ENCODE measurements at regions not wholly inside any gene's neighbourhood (a gene's known extent, or its start where the extent isn't known, plus 50 kb on each side); places are given as distances from the start of the nearest gene placed in this dataset.

- peaks cover 28% of the 10 kb centered on the region for H3K4me1 Mint-ChIP-seq
- H3K9me3 Mint-ChIP-seq: peaks cover 20% of the 10 kb centered on the region
- H3K27me3 Mint-ChIP-seq (ENCODE audit: low read depth, poor library complexity): peaks cover 32% of the 10 kb centered on the region
- TF ChIP-seq CTCF (IDR thresholded peaks at IDR 0.05): no peak
- H3K36me3 Mint-ChIP-seq (ENCODE audit: low read depth): no peaks in the 10 kb centered on the region
- H3K27ac Mint-ChIP-seq: no peak overlapping the region
- no peak overlapping the region for H3K4me3 Mint-ChIP-seq
- DNase-seq: no peak
These were observed 69.1 kb downstream of the METRNL start for GRCh38 chr17:83148317-83149028.

- H3K4me1 Mint-ChIP-seq: peaks cover 29% of the 10 kb centered on the region
- no peaks in the 10 kb centered on the region for H3K36me3 Mint-ChIP-seq (ENCODE audit: low read depth)
- peaks cover 16% of the 10 kb centered on the region for H3K9me3 Mint-ChIP-seq
- TF ChIP-seq CTCF (IDR thresholded peaks at IDR 0.05): no peak
- DNase-seq: no peak
- no peak overlapping the region for H3K27ac Mint-ChIP-seq
- no peak overlapping the region for H3K4me3 Mint-ChIP-seq
- peaks cover 28% of the 10 kb centered on the region for H3K27me3 Mint-ChIP-seq (ENCODE audit: low read depth, poor library complexity)
These were observed 69.8 kb downstream of the METRNL start for GRCh38 chr17:83149029-83149725.

- no peak for TF ChIP-seq CTCF (IDR thresholded peaks at IDR 0.05)
- no peak for DNase-seq
- Mint-ChIP-seq H3K4me1 (peaks cover 34% of the 10 kb centered on the region), H3K27ac (no peak overlapping the region), H3K36me3 (ENCODE audit: low read depth) (no peaks in the 10 kb centered on the region), H3K9me3 (peaks cover 14% of the 10 kb centered on the region), H3K27me3 (ENCODE audit: low read depth, poor library complexity) (peaks cover 24% of the 10 kb centered on the region), H3K4me3 (no peak overlapping the region)
These were observed 70.4 kb downstream of the METRNL start for GRCh38 chr17:83149761-83150251.

GRCh38 chr17:83150369-83151055 is 71.1 kb downstream of the METRNL start:
- no peaks in the 10 kb centered on the region for H3K36me3 Mint-ChIP-seq (ENCODE audit: low read depth)
- peaks cover 39% of the 10 kb centered on the region for H3K4me1 Mint-ChIP-seq
- no peak for TF ChIP-seq CTCF (IDR thresholded peaks at IDR 0.05)
- H3K9me3 Mint-ChIP-seq: peaks cover 9% of the 10 kb centered on the region
- no peak overlapping the region for H3K4me3 Mint-ChIP-seq
- H3K27ac Mint-ChIP-seq: no peak overlapping the region
- peaks cover 23% of the 10 kb centered on the region for H3K27me3 Mint-ChIP-seq (ENCODE audit: low read depth, poor library complexity)
- DNase-seq: no peak

- H3K4me1 Mint-ChIP-seq: peaks cover 45% of the 10 kb centered on the region
- H3K4me3 Mint-ChIP-seq: peak overlapping the region; percentile 36
- no peak for DNase-seq
- H3K27ac Mint-ChIP-seq: no peak overlapping the region
- H3K27me3 Mint-ChIP-seq (ENCODE audit: low read depth, poor library complexity): peaks cover 20% of the 10 kb centered on the region
- peaks cover 9% of the 10 kb centered on the region for H3K9me3 Mint-ChIP-seq
- TF ChIP-seq CTCF (IDR thresholded peaks at IDR 0.05): no peak
- no peaks in the 10 kb centered on the region for H3K36me3 Mint-ChIP-seq (ENCODE audit: low read depth)
These were observed 71.6 kb downstream of the METRNL start for GRCh38 chr17:83151056-83151441.
